GM10266 (cell line): ENCODE measurements at regions not wholly inside any gene's neighbourhood (a gene's known extent, or its start where the extent isn't known, plus 50 kb on each side); places are given as distances from the start of the nearest gene placed in this dataset.

Experiments used
- DNase-seq: peaks from one replicate; pipeline ENCODE4 v3.0.0; 2012; ENCODE audit errors: extremely low spot score
- CTCF ChIP-seq: IDR thresholded peaks from 2 replicates; pipeline ENCODE4 v1.5.1; 2012; ENCODE audit warnings: mild to moderate bottlenecking, low read depth; ENCODE audit not compliant: control insufficient read depth, insufficient read depth; ENCODE audit errors: missing control alignments

DNA sequence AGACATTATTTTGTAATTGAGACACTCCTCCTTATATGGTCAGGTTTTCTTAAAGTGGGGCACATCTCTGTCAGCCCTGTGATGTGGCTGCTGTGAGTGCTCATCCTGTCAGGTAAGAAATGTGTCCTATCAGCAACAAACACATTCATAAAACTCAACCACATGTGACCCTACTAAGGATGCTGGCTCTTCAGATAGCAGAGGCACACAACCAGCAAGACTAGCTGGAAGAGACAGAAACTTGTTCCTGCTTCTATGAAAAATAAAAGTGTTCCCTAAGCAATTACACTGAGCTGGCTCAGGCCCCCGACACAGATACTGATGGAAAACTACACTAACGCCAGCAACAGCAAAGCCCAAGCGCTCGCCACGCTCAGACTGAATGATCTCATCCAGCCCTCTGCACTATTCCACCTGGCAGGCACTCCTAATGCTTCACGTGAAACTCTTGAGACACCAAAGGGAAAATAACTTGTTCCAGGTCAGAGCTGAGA, 49.8 kb upstream of the CYP2D6 start:
- no peak for TF ChIP-seq CTCF
- no peak for DNase-seq
